ENCODE measurements at regions not wholly inside any gene's neighbourhood (a gene's known extent, or its start where the extent isn't known, plus 50 kb on each side); places are given as distances from the start of the nearest gene placed in this dataset.

DNA sequence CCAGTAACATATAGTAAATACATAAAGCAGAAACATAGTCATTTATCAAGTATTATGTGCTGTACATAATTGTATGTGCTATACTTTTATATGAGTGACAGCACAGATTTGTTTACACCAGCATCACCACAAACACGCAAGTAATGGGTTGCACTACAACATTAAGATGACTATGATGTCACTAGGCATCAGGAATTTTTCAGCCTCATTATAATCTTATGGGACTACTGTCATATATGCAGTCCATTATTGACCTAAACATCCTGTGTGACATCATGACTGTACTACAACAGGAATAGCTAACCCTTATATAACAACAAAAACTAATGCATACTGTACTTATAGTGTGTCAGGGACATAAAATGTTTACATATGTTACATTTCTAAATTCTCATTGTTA is 50.2 kb upstream of the IZUMO1R start:
- no peaks in the 10 kb centered on the region for H3K36me3 ChIP-seq
- TF ChIP-seq, protein P1, sequence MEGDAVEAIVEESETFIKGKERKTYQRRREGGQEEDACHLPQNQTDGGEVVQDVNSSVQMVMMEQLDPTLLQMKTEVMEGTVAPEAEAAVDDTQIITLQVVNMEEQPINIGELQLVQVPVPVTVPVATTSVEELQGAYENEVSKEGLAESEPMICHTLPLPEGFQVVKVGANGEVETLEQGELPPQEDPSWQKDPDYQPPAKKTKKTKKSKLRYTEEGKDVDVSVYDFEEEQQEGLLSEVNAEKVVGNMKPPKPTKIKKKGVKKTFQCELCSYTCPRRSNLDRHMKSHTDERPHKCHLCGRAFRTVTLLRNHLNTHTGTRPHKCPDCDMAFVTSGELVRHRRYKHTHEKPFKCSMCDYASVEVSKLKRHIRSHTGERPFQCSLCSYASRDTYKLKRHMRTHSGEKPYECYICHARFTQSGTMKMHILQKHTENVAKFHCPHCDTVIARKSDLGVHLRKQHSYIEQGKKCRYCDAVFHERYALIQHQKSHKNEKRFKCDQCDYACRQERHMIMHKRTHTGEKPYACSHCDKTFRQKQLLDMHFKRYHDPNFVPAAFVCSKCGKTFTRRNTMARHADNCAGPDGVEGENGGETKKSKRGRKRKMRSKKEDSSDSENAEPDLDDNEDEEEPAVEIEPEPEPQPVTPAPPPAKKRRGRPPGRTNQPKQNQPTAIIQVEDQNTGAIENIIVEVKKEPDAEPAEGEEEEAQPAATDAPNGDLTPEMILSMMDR (IDR thresholded peaks at IDR 0.05) = no peak
- no peak for TF ChIP-seq POLR2A (IDR thresholded peaks at IDR 0.05)
- no peaks in the 10 kb centered on the region for H3K27me3 ChIP-seq
- H3K4me1 ChIP-seq = no peaks in the 10 kb centered on the region
- H3K4me3 ChIP-seq (replicated peaks in 1 of 3) = no peak overlapping the region
- no peak overlapping the region for H3K27ac ChIP-seq
- DNase-seq = no peak
- no peaks in the 10 kb centered on the region for H3K9me3 ChIP-seq
- intact Hi-C loops (cut with DNase I) = no loop called here
- WGBS, 2 donors = 95 to 100% methylated on average over 1 of the region's 1 CpG

Data from thyroid gland (tissue), 4 donors.